ENCODE measurements at regions not wholly inside any gene's neighbourhood (a gene's known extent, or its start where the extent isn't known, plus 50 kb on each side); places are given as distances from the start of the nearest gene placed in this dataset.

DNA sequence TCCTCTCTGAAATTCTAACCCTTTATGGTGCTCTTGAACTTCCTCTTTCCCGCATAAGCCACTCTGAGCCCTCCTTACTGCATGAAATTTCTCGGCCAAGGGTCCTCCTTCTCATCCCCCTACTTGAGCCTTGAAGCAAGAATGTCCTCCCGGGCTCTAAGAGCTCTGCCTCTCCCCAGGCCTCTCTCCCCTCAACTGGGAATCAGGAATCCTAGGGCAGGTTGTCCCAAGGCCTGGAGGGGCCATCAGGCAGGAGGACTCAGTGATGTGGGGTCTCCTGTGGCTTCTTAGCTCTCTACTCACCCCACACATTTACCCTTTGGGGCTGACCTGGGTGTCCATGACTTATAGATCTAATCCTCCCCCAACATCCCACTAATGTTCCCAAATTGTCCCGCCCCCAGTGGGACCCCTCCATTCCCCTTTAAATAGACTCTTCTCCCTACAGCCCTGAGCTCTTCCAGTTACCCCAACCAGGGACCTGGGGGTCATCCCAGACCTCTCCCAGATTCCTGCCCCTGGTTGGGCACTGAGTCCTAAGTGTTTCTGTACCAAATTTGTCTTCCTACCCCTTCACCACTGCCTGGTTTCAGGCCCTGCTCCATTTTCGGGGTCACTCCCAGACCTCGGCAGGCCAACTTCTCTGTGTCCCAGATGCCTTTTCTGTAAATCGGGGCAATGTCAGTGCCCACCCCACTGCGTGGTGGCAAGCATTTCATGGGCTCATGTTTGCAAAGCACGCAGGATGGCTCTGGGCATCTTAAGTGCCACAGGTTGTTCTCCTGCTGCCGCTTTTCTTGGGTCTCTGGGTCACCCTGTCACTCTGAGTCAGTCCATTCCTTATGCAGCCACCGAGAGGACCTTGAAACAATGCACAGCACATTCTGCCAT lies 171.2 kb downstream of the ASB1 start:
- ChIA-PET CTCF (no interaction called here), POLR2A (no interaction called here)
- Histone ChIP-seq H3F3A (replicated peaks; ENCODE audit: insufficient read depth) (no peaks in the 10 kb centered on the region), H3K9me3 (peaks cover under 1% of the 10 kb centered on the region; the same call in 1 of the 2 replicates), H3K79me2 (ENCODE audit: insufficient read depth) (no peaks in the 10 kb centered on the region), H3K4me2 (peak overlapping the region; percentile 81), H3K27ac (ENCODE audit: low read depth in 2 of 2, low read length in 1 of 2) (peak overlapping the region; percentile 30 to 81; a peak in 3 of 4 replicates), H3K9ac (no peak overlapping the region; the same call in 1 of the 2 replicates), H3K27me3 (ENCODE audit: insufficient read depth) (no peaks in the 10 kb centered on the region), H3K4me1 (ENCODE audit: control insufficient read depth in 1 of 2, insufficient read depth in 2 of 2, low read depth in 1 of 2, low read length in 1 of 2) (peaks cover 0 to 16% of the 10 kb centered on the region in 2 experiments; a peak in 2 of 4 replicates), H2AFZ (ENCODE audit: low read depth) (peak overlapping the region; percentile 5; the same call in 1 of the 2 replicates), H3K4me3 (ENCODE audit: low read depth in 2 of 2, low read length in 1 of 2) (no peak overlapping the region), H3K9me2 (no peaks in the 10 kb centered on the region), H4K20me1 (ENCODE audit: insufficient read depth) (no peaks in the 10 kb centered on the region), H3K36me3 (replicated peaks in 1 of 2; ENCODE audit: control insufficient read depth in 1 of 2, insufficient read depth in 2 of 2, low read length in 1 of 2) (no peaks in the 10 kb centered on the region)
- no peak for DNase-seq
- 88% methylated on average over 11 of the region's 11 CpGs for WGBS (ENCODE audit: low lambda C conversion rate)
- no peak for TF ChIP-seq TAF1 (IDR thresholded peaks at IDR 0.05; ENCODE audit: borderline replicate concordance, low read depth, low read length)

GRCh38 chr2:238598802-238599530 lies 172.2 kb downstream of the ASB1 start:
- Histone ChIP-seq H3K79me2 (ENCODE audit: insufficient read depth) (no peaks in the 10 kb centered on the region), H3K9ac (no peak overlapping the region), H3K36me3 (replicated peaks in 1 of 2; ENCODE audit: control insufficient read depth in 1 of 2, insufficient read depth in 2 of 2, low read length in 1 of 2) (no peaks in the 10 kb centered on the region), H3K9me2 (no peaks in the 10 kb centered on the region), H3K27ac (ENCODE audit: low read depth in 2 of 2, low read length in 1 of 2) (no peak overlapping the region), H3K4me1 (ENCODE audit: control insufficient read depth in 1 of 2, insufficient read depth in 2 of 2, low read depth in 1 of 2, low read length in 1 of 2) (peaks cover 0 to 16% of the 10 kb centered on the region in 2 experiments; a peak in 2 of 4 replicates), H2AFZ (ENCODE audit: low read depth) (no peak overlapping the region), H3K4me3 (ENCODE audit: low read depth in 2 of 2, low read length in 1 of 2) (no peak overlapping the region), H3K4me2 (no peak overlapping the region), H4K20me1 (ENCODE audit: insufficient read depth) (no peaks in the 10 kb centered on the region), H3K27me3 (ENCODE audit: insufficient read depth) (no peaks in the 10 kb centered on the region), H3K9me3 (peaks cover 10% of the 10 kb centered on the region), H3F3A (replicated peaks; ENCODE audit: insufficient read depth) (no peaks in the 10 kb centered on the region)
- WGBS (ENCODE audit: low lambda C conversion rate), result 80% methylated on average over 14 of the region's 14 CpGs
- DNase-seq, result no peak
- CTCF ChIA-PET, result no interaction called here
- TF ChIP-seq USF2 (IDR thresholded peaks at IDR 0.05; ENCODE audit: borderline replicate concordance, low read depth, low read length) (no peak), REST (IDR thresholded peaks at IDR 0.05; ENCODE audit: low read depth, low read length) (no peak), NFIC (IDR thresholded peaks at IDR 0.05; ENCODE audit: borderline replicate concordance) (no peak), POLR2AphosphoS5 (IDR thresholded peaks at IDR 0.05; ENCODE audit: low read depth, low read length) (no peak), ELF1 (IDR thresholded peaks at IDR 0.05) (no peak), SMC3 (IDR thresholded peaks at IDR 0.05; ENCODE audit: low read depth, low read length) (no peak), USF1 (IDR thresholded peaks at IDR 0.05; ENCODE audit: borderline replicate concordance, low read depth) (no peak), FOSL2 (IDR thresholded peaks at IDR 0.05; ENCODE audit: borderline replicate concordance, low read depth) (no peak), FOXM1 (IDR thresholded peaks at IDR 0.05; ENCODE audit: low read depth) (no peak), NRF1 (IDR thresholded peaks at IDR 0.05; ENCODE audit: low read depth, low read length) (no peak), RAD21 (IDR thresholded peaks at IDR 0.05; ENCODE audit: low read length) (no peak)
- POLR2A ChIA-PET, result no interaction called here

All from SK-N-SH (cell line).